GM23338 (cell line): ENCODE measurements at regions not wholly inside any gene's neighbourhood (a gene's known extent, or its start where the extent isn't known, plus 50 kb on each side); places are given as distances from the start of the nearest gene placed in this dataset.

Experiments used
- CREB1 ChIP-seq: fragments of 250-450 bp; sonication (Bioruptor Pico); IDR thresholded peaks from 2 replicates; pipeline ENCODE4 v1.5.0; 2020; ENCODE audit warnings: low read depth, mild to moderate bottlenecking, moderate library complexity
- EZH2 ChIP-seq: fragments of 200-600 bp; sonication (generic); IDR thresholded peaks from one replicate; pipeline ENCODE4 v1.8.0; 2017; ENCODE audit warnings: antibody characterized with exemption, mild to moderate bottlenecking, low read depth; ENCODE audit not compliant: unreplicated experiment
- TF ChIP-seq, protein P1 (sequence below), 2 experiments: fragments of 200-600 bp in 1 of 2; sonication (generic) in 1 of 2; conservative IDR thresholded peaks; 2 replicates each; pipeline versions ENCODE4 v1.5.1 to v1.6.1; 2016 to 2017; ENCODE audit warnings: antibody characterized with exemption in 2 of 2, low read depth in 2 of 2, mild to moderate bottlenecking in 2 of 2, moderate library complexity in 1 of 2

- TF ChIP-seq, protein P1, sequence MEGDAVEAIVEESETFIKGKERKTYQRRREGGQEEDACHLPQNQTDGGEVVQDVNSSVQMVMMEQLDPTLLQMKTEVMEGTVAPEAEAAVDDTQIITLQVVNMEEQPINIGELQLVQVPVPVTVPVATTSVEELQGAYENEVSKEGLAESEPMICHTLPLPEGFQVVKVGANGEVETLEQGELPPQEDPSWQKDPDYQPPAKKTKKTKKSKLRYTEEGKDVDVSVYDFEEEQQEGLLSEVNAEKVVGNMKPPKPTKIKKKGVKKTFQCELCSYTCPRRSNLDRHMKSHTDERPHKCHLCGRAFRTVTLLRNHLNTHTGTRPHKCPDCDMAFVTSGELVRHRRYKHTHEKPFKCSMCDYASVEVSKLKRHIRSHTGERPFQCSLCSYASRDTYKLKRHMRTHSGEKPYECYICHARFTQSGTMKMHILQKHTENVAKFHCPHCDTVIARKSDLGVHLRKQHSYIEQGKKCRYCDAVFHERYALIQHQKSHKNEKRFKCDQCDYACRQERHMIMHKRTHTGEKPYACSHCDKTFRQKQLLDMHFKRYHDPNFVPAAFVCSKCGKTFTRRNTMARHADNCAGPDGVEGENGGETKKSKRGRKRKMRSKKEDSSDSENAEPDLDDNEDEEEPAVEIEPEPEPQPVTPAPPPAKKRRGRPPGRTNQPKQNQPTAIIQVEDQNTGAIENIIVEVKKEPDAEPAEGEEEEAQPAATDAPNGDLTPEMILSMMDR (conservative IDR thresholded peaks at IDR 0.05; ENCODE audit: low read depth in 2 of 2) = no peak
- no peak for TF ChIP-seq EZH2
- TF ChIP-seq CREB1 (CRISPR knock-in tag) = no peak
Observed at GRCh38 chr3:22421589-22421988, 670.6 kb upstream of the ZNF385D start.
